Heart left ventricle (tissue), 16 donors: ENCODE measurements at regions not wholly inside any gene's neighbourhood (a gene's known extent, or its start where the extent isn't known, plus 50 kb on each side); places are given as distances from the start of the nearest gene placed in this dataset.
A peak's percentile ranks its signal among the peaks of the same experiment; 100 is the strongest.

Experiments used
- ATAC-seq, 4 donors: fragments of 200-7000 bp; cut with Tn5 transposase; one replicate each; pipeline ENCODE4 v1.9.1; 2020 to 2022; ENCODE audit warnings: moderate library complexity in 4 of 4, mild to moderate bottlenecking in 3 of 4, moderate number of reproducible peaks in 1 of 4
- DNase-seq, 5 donors: peaks; one replicate each; pipeline ENCODE4 v3.0.0-alpha.2; 2020
- H3K27ac ChIP-seq, 12 donors: fragments of 200-600 bp; sonication (generic) in 4 of 12; one replicate each; pipeline versions ENCODE4 v1.5.0 to v1.8.0; 2016 to 2022; ENCODE audit warnings: mild to moderate bottlenecking in 2 of 12
- H3K27me3 ChIP-seq, 9 donors: fragments of 200-600 bp; sonication (generic) in 2 of 9; one replicate each; pipeline versions ENCODE4 v1.5.1 to v1.8.0; 2016 to 2022; ENCODE audit warnings: mild to moderate bottlenecking in 3 of 9
- H3K36me3 ChIP-seq, 9 donors: fragments of 200-600 bp; sonication (generic) in 2 of 9; one replicate each; pipeline versions ENCODE4 v1.5.0 to v1.8.0; 2018 to 2022; ENCODE audit warnings: mild to moderate bottlenecking in 2 of 9
- H3K4me1 ChIP-seq, 12 donors: fragments of 200-600 bp; sonication (generic) in 4 of 12; one replicate each; pipeline versions ENCODE4 v1.5.0 to v1.8.0; 2016 to 2022; ENCODE audit warnings: mild to moderate bottlenecking in 3 of 12
- H3K4me3 ChIP-seq, 12 donors: fragments of 200-600 bp; sonication (generic) in 4 of 12; one replicate each; pipeline versions ENCODE4 v1.5.0 to v1.8.0; 2017 to 2022; ENCODE audit warnings: mild to moderate bottlenecking in 9 of 12, moderate library complexity in 4 of 12
- H3K9me3 ChIP-seq, 12 donors: fragments of 200-600 bp; sonication (generic) in 4 of 12; one replicate each; pipeline versions ENCODE4 v1.5.0 to v1.8.0; 2016 to 2022; ENCODE audit warnings: mild to moderate bottlenecking in 1 of 12
- CTCF ChIP-seq, 12 donors: fragments of 200-600 bp; sonication (generic) in 4 of 12; IDR thresholded peaks; one replicate each; pipeline versions ENCODE4 v1.5.0 to v1.8.0; 2018 to 2022; ENCODE audit warnings: antibody characterized with exemption in 12 of 12, mild to moderate bottlenecking in 5 of 12
- POLR2A ChIP-seq, 2 donors: fragments of 450-650 bp; IDR thresholded peaks; one replicate each; pipeline ENCODE4 v1.6.1; 2017; ENCODE audit warnings: antibody characterized with exemption in 2 of 2, mild to moderate bottlenecking in 2 of 2, moderate library complexity in 2 of 2
- WGBS, 4 donors: extraction: QIAGEN DNeasy Blood & Tissue Kit in 2 of 4; methylation state at CpG; one replicate each; pipeline versions ENCODE4 v1.1.5 to v1.1.7; 2013 to 2018; 5-methylcytosine and 5-hydroxymethylcytosine counted together
- intact Hi-C, 10 donors: fragments of 100-400 bp; cut with DNase I; formaldehyde crosslinking; loops; one replicate each; pipeline versions ENCODE4 v1.11.1 to v1.14.2; 2022
- donor health status: ischemic (EF 13 %, LVEDD 7.1; RV severe dilation, severe dysfunction).
- donor health status: healthy with polysubstance abuse.
- donor health status: DM: no; HTN: yes; CAD: no.
- donor health status: DM: no; HTN: no; CAD: no.
- donor health status: ischemic (EF 25% LVEDD 6.9; RV normal size, moderate dysfunction).
- donor health status: ischemic (EF 25% LVEDD 5.7; RV mildly dilated, moderate dysfunction).
- donor health status: healthy.
- donor health status: DM: yes; HTN: yes; CAD: no.
- donor health status: ischemic (EF 35%, LVEDD 5.7; RV mildly dilated, moderate dysfunction).
- donor health status: nonischemic (EF 11% LVEDD 7.7; RV severe dilation, severe dysfunction).
- donor health status: DM: yes; HTN: yes; CAD: no.
- donor health status: PGD.
- donor health status: ischemic (EF 29% LVEDD 5.4; RV normal size, mild dysfunction).
- donor health status: nonischemic (EF 23%, LVEDD 6.1; RV moderate dilation, normal function).

GRCh38 chr14:61112506-61112905 lies 131.5 kb downstream of the SLC38A6 start:
- 93 to 94% (median 93%) methylated on average over 5 of the region's 5 CpGs for WGBS, 4 donors
- no peak for TF ChIP-seq CTCF (IDR thresholded peaks at IDR 0.05)
- no peak for TF ChIP-seq POLR2A (IDR thresholded peaks at IDR 0.05)
- DNase-seq (no peak), ATAC-seq (peak in 1 of 4 donors; percentile 40)
- no peaks in the 10 kb centered on the region for H3K27me3 ChIP-seq
- intact Hi-C loops, result no loop called here
- no peaks in the 10 kb centered on the region for H3K36me3 ChIP-seq
- no peak overlapping the region for H3K4me3 ChIP-seq
- no peak overlapping the region for H3K27ac ChIP-seq
- H3K4me1 ChIP-seq, result peaks cover 0 to 32% (median 7%) of the 10 kb centered on the region in 12 donors
- H3K9me3 ChIP-seq, result peaks cover 0 to 16% (median 0%) of the 10 kb centered on the region in 12 donors

GRCh38 chr14:61111731-61112130 lies 130.7 kb downstream of the SLC38A6 start:
- Histone ChIP-seq H3K36me3 (no peaks in the 10 kb centered on the region), H3K4me1 (peaks cover 0 to 39% (median 12%) of the 10 kb centered on the region in 12 donors), H3K27me3 (no peaks in the 10 kb centered on the region), H3K9me3 (peaks cover 0 to 16% (median 0%) of the 10 kb centered on the region in 12 donors), H3K27ac (no peak overlapping the region), H3K4me3 (no peak overlapping the region)
- ATAC-seq (no peak), DNase-seq (no peak)
- intact Hi-C loops, result no loop called here
- 92 to 97% (median 95%) methylated on average over 5 of the region's 5 CpGs for WGBS, 4 donors
- TF ChIP-seq CTCF (IDR thresholded peaks at IDR 0.05) (no peak), POLR2A (IDR thresholded peaks at IDR 0.05) (no peak)

- TF ChIP-seq CTCF (IDR thresholded peaks at IDR 0.05) (no peak), POLR2A (IDR thresholded peaks at IDR 0.05) (no peak)
- Histone ChIP-seq H3K4me1 (peaks cover 0 to 41% (median 12%) of the 10 kb centered on the region in 12 donors), H3K36me3 (no peaks in the 10 kb centered on the region), H3K9me3 (peaks cover 0 to 16% (median 0%) of the 10 kb centered on the region in 12 donors), H3K27me3 (no peaks in the 10 kb centered on the region), H3K4me3 (no peak overlapping the region), H3K27ac (peak overlapping the region in 2 of 12 donors; percentile 39 to 53)
- no peak for DNase-seq
- ATAC-seq, result no peak
- intact Hi-C loops, result no loop called here
- WGBS, 4 donors, result 48 to 56% (median 53%) methylated on average over 23 of the region's 23 CpGs
These were observed 130.2 kb downstream of the SLC38A6 start for GRCh38 chr14:61111209-61111665.

GRCh38 chr14:61110316-61111082 lies 129.5 kb downstream of the SLC38A6 start:
- Histone ChIP-seq H3K4me3 (no peak overlapping the region), H3K4me1 (peaks cover 0 to 41% (median 12%) of the 10 kb centered on the region in 12 donors), H3K9me3 (peaks cover 0 to 16% (median 0%) of the 10 kb centered on the region in 12 donors), H3K36me3 (no peaks in the 10 kb centered on the region), H3K27ac (peak overlapping the region in 3 of 12 donors; percentile 9 to 53 (median 39)), H3K27me3 (no peaks in the 10 kb centered on the region)
- intact Hi-C loops, result no loop called here
- ATAC-seq (peak in 1 of 4 donors; percentile 14), DNase-seq (no peak)
- no peak for TF ChIP-seq CTCF (IDR thresholded peaks at IDR 0.05)
- no peak for TF ChIP-seq POLR2A (IDR thresholded peaks at IDR 0.05)
- WGBS, 4 donors, result 63 to 70% (median 68%) methylated on average over 9 of the region's 9 CpGs
